Fibroblast of skin of right quadriceps (primary cell): ENCODE measurements at regions not wholly inside any gene's neighbourhood (a gene's known extent, or its start where the extent isn't known, plus 50 kb on each side); places are given as distances from the start of the nearest gene placed in this dataset.
A peak's percentile ranks its signal among the peaks of the same experiment; 100 is the strongest.

Source experiments
- DNase-seq: peaks from one replicate; pipeline ENCODE4 v3.0.0-alpha.2; 2013

DNA sequence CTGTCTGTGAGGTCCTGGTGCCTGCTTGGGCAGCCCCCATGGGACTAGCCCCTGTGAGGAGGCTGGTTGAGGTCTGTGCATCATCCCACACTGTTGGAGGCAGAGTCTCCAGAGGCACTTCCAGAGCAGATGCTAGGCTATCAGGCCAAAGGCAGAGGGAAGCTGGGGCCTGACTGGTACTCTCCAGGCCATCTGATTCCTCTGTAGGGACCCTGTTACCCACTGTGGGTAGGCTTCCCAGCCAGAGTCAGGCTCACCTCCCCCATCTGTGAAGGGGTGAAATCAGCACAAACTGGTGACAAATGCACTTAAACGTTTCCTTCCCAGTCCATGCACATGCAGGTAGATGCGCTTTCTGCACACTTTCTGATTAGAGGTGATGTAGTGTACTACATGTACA lies 212.6 kb upstream of the TOPAZ1 start:
- DNase-seq: no peak

DNA sequence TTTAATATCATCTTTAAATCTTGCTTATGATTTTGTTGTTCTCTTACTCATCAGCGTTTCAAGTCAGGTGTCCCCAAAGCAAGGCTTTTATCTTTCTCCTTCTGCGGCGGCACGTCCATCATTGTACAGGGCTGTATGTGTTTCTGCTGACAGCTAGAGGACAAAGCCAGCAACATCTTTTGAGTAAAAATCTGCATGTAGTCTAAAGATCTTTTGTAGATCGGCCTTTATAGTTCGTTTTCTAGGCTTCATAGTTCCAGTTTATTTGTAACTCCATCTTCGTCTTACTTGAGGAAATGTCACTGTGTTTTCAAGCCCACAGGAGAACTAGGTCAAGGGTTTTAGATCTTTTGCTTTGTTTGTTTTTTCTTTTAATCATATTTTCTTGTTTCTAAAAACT lies 211.4 kb upstream of the TOPAZ1 start:
- no peak for DNase-seq

GRCh38 chr3:44030687-44031305 lies 210.9 kb upstream of the TOPAZ1 start:
- peak; percentile 16 for DNase-seq

GRCh38 chr3:44031387-44032380 lies 210.0 kb upstream of the TOPAZ1 start:
- no peak for DNase-seq

DNA sequence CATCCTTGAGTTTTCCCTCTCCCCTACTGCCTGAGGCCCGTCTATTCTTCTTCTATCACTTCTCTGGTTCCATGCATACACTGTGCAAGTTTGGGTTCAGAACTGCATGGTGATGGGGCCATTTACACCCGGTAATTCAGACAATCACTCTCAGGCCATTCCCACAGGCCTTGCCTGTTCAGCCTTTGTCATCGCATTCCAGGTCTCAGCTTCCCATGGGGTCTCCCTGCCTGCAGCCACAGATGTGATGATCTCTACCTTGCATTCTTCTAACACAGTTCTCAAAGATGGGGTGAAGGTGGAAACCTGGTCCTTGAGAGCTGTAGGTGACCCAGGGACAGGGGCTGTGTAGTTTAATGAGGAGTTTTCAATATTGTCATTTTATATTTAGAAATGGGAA lies 209.2 kb upstream of the TOPAZ1 start:
- no peak for DNase-seq

DNA sequence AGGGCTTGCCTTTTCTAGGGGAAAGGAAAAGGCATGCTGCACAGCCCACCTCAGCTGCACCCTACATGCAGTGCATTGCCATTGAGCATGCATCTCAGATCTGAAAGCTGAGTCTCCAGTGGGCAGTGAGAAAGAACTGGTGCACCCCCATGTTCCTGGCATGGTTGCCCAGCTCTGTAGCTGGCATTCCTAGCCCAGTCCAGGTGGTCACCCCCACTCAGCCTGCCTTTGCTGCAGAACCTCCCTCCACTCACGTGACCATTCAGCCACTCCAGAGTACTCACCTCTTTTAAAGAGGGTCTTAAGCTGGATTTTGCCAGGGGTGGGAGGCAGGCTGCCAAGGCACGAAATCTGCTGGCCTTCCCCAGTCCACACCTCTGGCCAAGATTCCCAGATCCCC lies 208.6 kb upstream of the TOPAZ1 start:
- DNase-seq: no peak

DNA sequence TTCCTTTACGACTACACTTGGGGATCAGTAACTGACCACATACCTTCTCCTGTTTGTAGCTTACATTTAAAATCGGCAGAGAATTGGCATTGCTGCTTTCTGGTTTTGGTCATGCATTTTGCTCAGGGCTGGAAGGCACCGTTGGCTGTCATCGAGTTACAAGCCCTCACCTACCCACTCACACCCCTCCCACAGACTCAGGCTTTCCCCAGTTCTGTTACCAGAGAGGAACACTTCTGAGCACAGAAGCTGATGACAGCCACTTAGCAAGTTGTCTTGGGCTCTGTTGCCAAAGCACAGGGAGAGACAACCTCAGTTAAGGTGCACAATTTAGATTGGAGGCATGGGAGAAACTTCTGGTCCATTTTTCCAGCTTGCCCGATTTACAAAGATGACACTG lies 204.8 kb upstream of the TOPAZ1 start:
- DNase-seq: no peak

GRCh38 chr3:44039006-44039405 lies 202.7 kb upstream of the TOPAZ1 start:
- no peak for DNase-seq

DNA sequence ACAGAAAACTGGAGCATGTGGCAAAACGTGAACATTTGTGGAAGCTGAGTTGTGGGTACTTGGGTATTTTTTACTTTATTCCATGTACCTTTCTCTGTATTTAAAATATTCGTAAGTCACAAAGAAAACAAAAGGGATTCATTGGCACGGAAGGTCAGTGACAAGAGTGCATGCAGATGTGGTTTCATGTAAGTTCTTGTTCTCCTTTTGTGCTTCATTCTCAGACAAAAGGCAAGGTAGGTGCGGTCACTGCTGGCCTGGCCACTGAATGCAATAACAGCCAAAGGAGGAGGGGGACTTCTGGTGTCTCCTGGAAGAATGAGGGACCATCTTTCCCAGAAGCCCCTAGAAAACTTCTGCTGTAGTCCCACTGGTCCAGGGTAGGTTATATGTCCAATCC lies 200.0 kb upstream of the TOPAZ1 start:
- no peak for DNase-seq

DNA sequence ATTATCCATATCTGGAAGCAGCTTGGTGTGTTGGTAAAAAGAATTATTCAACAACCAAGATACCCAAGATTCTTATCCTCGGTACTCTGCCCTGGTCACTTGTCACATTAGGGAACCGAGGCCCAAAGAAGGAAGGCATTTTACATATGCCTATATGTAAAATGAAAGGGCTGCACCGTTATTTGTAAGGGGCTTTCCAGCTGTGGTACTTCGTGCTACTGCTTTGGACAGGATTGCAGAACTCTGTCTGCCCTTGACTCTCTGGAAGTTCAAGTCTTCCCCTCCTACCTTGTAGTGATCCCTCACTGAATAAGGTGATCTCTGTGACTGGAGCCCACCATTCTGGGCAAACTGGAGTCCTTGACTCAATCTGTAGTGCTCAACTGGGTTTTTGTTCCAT lies 198.9 kb upstream of the TOPAZ1 start:
- DNase-seq: no peak

DNA sequence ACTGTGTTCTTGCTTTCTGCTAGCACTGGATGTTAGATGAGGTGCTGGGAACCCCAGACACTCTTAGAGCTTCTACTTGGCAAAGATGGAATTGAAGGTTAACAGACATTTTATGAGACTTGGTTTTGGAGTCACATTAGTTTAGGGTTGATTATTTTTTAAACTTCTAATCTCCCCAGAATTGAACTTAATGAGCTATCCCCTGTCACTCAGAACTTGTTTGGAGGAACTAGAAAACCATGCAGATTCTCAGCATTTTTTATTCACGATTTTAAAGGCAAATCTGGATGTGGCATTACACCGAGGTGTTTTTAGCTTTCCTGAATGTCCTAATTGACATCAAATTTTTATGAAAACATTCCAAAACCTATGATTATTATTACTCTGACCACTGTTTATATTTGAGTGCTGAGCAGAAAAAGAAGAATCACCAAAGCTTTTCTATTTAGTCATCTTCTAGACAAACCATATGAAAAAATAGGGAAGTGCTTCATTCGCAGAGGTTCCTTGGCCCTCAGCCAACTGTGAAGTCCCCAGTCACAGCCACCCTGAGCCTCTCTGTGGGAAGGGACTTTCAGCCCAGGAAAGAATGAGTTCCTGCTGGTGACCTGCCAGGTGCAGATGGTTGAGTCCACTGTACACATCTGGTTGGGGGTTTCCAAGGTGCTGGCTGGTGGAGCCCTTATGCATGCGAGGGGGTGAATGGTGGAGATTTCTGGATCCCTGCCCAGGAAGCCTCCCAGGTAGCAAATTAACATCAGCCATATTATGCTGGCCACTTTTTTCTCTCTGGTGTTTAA lies 196.0 kb upstream of the TOPAZ1 start:
- peak; percentile 11 for DNase-seq

DNA sequence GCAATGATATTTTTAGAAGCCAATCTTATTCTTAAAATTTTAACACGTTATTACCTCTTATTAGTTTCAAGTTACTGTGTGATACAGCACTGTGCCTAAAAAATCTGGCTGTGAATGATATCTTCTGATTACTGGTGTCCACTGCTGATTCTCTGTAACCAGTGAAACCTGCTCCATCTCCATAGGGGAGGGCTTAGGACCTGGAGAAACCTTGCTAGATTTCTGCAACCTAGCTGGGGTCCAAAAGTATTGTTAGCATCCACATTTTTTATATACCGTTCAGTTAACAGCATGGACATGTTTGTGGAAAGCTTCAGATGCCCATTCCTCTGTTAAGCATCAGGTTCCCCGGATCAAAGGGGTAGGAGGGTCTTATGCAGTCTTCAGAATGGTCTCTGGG lies 193.9 kb upstream of the TOPAZ1 start:
- DNase-seq: no peak

DNA sequence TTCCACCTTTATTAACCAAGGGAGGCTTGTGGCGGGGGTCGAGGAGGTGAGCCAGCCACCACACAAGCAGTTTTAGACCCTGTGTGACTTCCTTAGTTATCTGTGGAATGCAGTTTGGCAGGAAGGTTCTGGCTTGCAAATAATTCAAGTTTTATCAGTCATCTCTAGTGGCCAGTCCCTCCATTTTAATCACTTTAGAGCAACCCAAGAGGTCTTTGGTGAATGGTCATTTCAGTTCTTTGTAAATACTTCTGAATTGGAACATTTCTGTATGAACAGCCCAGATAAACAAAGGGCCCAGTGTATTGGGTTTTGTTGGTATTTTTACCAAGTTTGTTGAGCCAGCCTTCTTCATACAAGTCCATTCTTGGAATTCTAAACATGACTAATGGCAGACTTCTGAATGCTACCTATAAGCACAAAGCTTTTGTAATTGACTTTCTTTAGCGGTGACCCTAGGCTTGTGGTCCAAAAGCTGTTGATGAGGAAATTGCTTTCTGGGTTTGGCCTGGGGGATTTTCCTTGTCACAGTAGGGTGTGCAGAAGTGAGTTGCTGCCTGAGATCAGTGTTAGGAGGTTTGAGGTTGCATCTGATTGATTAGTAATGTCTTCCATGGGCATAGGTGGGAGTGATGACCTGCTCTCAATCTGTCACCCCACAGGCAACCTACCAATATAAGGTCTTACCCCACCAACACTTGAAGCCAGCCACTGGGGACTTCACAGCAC lies 193.3 kb upstream of the TOPAZ1 start:
- DNase-seq: no peak

GRCh38 chr3:44048949-44049348 lies 192.7 kb upstream of the TOPAZ1 start:
- no peak for DNase-seq

GRCh38 chr3:44050101-44050500 lies 191.6 kb upstream of the TOPAZ1 start:
- DNase-seq: no peak

DNA sequence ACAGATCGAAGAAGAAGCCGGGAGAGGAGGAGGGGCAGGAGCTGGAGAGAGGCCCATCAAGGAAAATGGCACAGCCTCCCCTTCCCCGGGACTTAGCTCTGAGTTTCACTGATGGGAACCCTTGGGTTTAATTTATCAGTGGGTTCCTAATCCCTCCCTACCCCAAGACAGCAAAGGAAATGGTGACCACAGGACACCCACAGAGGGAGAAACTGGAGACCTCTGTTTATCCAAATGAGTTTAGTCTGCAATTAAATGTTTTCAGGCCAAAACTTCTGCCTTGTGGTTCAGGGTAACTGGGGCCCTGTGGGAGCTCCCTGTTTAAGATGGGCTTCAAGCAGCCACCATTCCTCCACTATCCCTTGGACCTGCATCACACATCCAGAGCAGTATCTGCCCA lies 190.8 kb upstream of the TOPAZ1 start:
- no peak for DNase-seq

DNA sequence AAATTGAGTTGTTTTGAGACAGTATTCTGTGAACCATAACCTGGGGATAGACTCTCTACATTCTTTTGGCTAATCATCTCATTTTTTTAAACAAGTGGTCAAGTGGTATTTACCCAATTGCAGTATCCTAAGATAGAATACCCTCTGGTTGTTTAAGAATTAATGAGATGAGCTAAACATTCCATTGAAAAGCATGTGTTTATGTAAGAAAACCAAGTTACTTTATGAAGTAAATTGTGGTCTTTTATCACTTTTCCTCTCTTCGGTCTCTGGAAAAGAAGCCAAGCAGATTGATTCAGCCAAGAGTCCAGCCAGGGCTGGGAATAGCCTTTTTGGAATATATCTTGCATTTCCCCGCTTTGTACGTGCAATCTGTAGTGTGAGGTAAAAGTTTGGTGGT lies 185.7 kb upstream of the TOPAZ1 start:
- peak; percentile 31 for DNase-seq

GRCh38 chr3:44056446-44057240 lies 185.0 kb upstream of the TOPAZ1 start:
- DNase-seq: no peak

- DNase-seq: peak; percentile 26
These were observed 183.4 kb upstream of the TOPAZ1 start for GRCh38 chr3:44058022-44058867.

- no peak for DNase-seq
These were observed 182.8 kb upstream of the TOPAZ1 start for GRCh38 chr3:44058868-44059203.

DNA sequence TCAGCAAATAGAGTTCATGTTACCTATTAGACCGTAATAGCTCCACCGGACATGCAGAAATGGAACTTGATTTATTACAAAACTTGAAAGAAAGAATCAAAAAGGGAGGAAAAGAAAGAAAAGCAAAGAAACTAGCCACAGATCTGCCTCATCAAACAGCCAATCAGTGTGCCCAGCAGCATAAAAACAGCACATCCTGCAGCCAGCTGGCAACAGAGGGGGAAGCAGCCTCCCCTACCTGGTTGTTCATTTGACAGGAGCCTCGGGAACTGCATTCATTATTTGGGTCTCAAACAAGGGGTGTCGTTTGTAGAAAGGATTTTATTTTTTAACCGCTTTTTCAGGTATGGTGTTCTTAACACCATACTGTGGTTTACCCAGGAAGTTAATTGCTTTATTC lies 181.5 kb upstream of the TOPAZ1 start:
- DNase-seq: no peak
